HPDE6-E6E7 (cell line): ENCODE measurements at regions not wholly inside any gene's neighbourhood (a gene's known extent, or its start where the extent isn't known, plus 50 kb on each side); places are given as distances from the start of the nearest gene placed in this dataset.
"Not testable (repeated sequence)": the region's sequence is repeated elsewhere in the genome, so short reads cannot be mapped to it uniquely, and the experiment has no call there.

Experiments
- DNase-seq: peaks from one replicate; pipeline ENCODE4 v3.0.0; 2011; ENCODE audit warnings: missing footprints; ENCODE audit errors: extremely low spot score

- DNase-seq: not testable (repeated sequence)
Measured at GRCh38 chr11:90582999-90583398, 360.1 kb upstream of the CHORDC1 start.

- no peak for DNase-seq
Measured at GRCh38 chr11:90564531-90564930, 341.7 kb upstream of the CHORDC1 start.

- DNase-seq: no peak
Measured at GRCh38 chr11:90558328-90558865, 335.5 kb upstream of the CHORDC1 start.

GRCh38 chr11:90556606-90557005, 333.8 kb upstream of the CHORDC1 start:
- DNase-seq: peak; percentile 31

GRCh38 chr11:90556026-90556425, 333.2 kb upstream of the CHORDC1 start:
- no peak for DNase-seq

GRCh38 chr11:90555477-90555876, 332.6 kb upstream of the CHORDC1 start:
- no peak for DNase-seq

GRCh38 chr11:90542092-90542491, 319.2 kb upstream of the CHORDC1 start:
- DNase-seq: no peak

GRCh38 chr11:90536301-90536700, 313.5 kb upstream of the CHORDC1 start:
- no peak for DNase-seq

GRCh38 chr11:90532125-90532524, 309.3 kb upstream of the CHORDC1 start:
- no peak for DNase-seq

GRCh38 chr11:90531001-90531400, 308.2 kb upstream of the CHORDC1 start:
- no peak for DNase-seq

GRCh38 chr11:90525962-90526361, 303.1 kb upstream of the CHORDC1 start:
- no peak for DNase-seq

GRCh38 chr11:90512846-90513245, 290.0 kb upstream of the CHORDC1 start:
- no peak for DNase-seq

GRCh38 chr11:90510839-90511238, 288.0 kb upstream of the CHORDC1 start:
- no peak for DNase-seq

- no peak for DNase-seq
Measured at GRCh38 chr11:90500922-90501568, 278.2 kb upstream of the CHORDC1 start.

- DNase-seq: no peak
Measured at GRCh38 chr11:90496722-90497121, 273.9 kb upstream of the CHORDC1 start.

GRCh38 chr11:90493379-90493778, 270.5 kb upstream of the CHORDC1 start:
- no peak for DNase-seq

GRCh38 chr11:90491466-90491865, 268.6 kb upstream of the CHORDC1 start:
- no peak for DNase-seq

- no peak for DNase-seq
Measured at GRCh38 chr11:90476442-90477007, 253.7 kb upstream of the CHORDC1 start.

GRCh38 chr11:90468923-90469322, 246.1 kb upstream of the CHORDC1 start:
- DNase-seq: peak; percentile 16

- no peak for DNase-seq
Measured at GRCh38 chr11:90465553-90465952, 242.7 kb upstream of the CHORDC1 start.

- not testable (repeated sequence) for DNase-seq
Measured at GRCh38 chr11:90455347-90455920, 232.6 kb upstream of the CHORDC1 start.

GRCh38 chr11:90453525-90453924, 230.7 kb upstream of the CHORDC1 start:
- no peak for DNase-seq

- no peak for DNase-seq
Measured at GRCh38 chr11:90449606-90450005, 226.8 kb upstream of the CHORDC1 start.
